HG03175 (cell line): ENCODE measurements at regions not wholly inside any gene's neighbourhood (a gene's known extent, or its start where the extent isn't known, plus 50 kb on each side); places are given as distances from the start of the nearest gene placed in this dataset.
A peak's percentile ranks its signal among the peaks of the same experiment; 100 is the strongest.
"Not testable (repeated sequence)": the region's sequence is repeated elsewhere in the genome, so short reads cannot be mapped to it uniquely, and the experiment has no call there.

Source experiments
- ATAC-seq: cut with Tn5 transposase; IDR thresholded peaks from one replicate; pipeline ENCODE4 v1.9.1; 2021; ENCODE audit warnings: mild to moderate bottlenecking, moderate library complexity; ENCODE audit not compliant: unreplicated experiment

GRCh38 chr14:71552809-71553208 is 379.4 kb upstream of the RGS6 start:
- ATAC-seq: no peak

GRCh38 chr14:71553779-71554178 is 378.4 kb upstream of the RGS6 start:
- ATAC-seq: no peak

- ATAC-seq: peak; percentile 32
These were observed 377.9 kb upstream of the RGS6 start for GRCh38 chr14:71554323-71554722.

- ATAC-seq: peak; percentile 35
These were observed 377.1 kb upstream of the RGS6 start for GRCh38 chr14:71554959-71555612.

- ATAC-seq: peak; percentile 91
These were observed 376.3 kb upstream of the RGS6 start for GRCh38 chr14:71555654-71556559.

GRCh38 chr14:71556730-71557129 is 375.5 kb upstream of the RGS6 start:
- no peak for ATAC-seq

- ATAC-seq: no peak
These were observed 374.9 kb upstream of the RGS6 start for GRCh38 chr14:71557351-71557750.

GRCh38 chr14:71558943-71559342 is 373.3 kb upstream of the RGS6 start:
- not testable (repeated sequence) for ATAC-seq

GRCh38 chr14:71560751-71561150 is 371.5 kb upstream of the RGS6 start:
- no peak for ATAC-seq

- peak; percentile 55 for ATAC-seq
These were observed 368.6 kb upstream of the RGS6 start for GRCh38 chr14:71563492-71564153.

- peak; percentile 88 for ATAC-seq
These were observed 366.0 kb upstream of the RGS6 start for GRCh38 chr14:71566276-71566675.

GRCh38 chr14:71567499-71568133 is 364.6 kb upstream of the RGS6 start:
- ATAC-seq: not testable (repeated sequence)

- ATAC-seq: no peak
These were observed 357.3 kb upstream of the RGS6 start for GRCh38 chr14:71574976-71575375.

- no peak for ATAC-seq
These were observed 355.8 kb upstream of the RGS6 start for GRCh38 chr14:71576472-71576871.

- no peak for ATAC-seq
These were observed 352.9 kb upstream of the RGS6 start for GRCh38 chr14:71579331-71579730.

- no peak for ATAC-seq
These were observed 349.5 kb upstream of the RGS6 start for GRCh38 chr14:71582705-71583104.

GRCh38 chr14:71583194-71583593 is 349.0 kb upstream of the RGS6 start:
- no peak for ATAC-seq

GRCh38 chr14:71583705-71584104 is 348.5 kb upstream of the RGS6 start:
- no peak for ATAC-seq

- ATAC-seq: no peak
These were observed 346.9 kb upstream of the RGS6 start for GRCh38 chr14:71585361-71585760.

GRCh38 chr14:71586131-71586897 is 345.9 kb upstream of the RGS6 start:
- ATAC-seq: no peak
